GM21360 (cell line): ENCODE measurements at regions not wholly inside any gene's neighbourhood (a gene's known extent, or its start where the extent isn't known, plus 50 kb on each side); places are given as distances from the start of the nearest gene placed in this dataset.

Experiments used
- ATAC-seq: cut with Tn5 transposase; IDR thresholded peaks from one replicate; pipeline ENCODE4 v1.9.1; 2021; ENCODE audit warnings: mild to moderate bottlenecking, moderate library complexity; ENCODE audit not compliant: unreplicated experiment

DNA sequence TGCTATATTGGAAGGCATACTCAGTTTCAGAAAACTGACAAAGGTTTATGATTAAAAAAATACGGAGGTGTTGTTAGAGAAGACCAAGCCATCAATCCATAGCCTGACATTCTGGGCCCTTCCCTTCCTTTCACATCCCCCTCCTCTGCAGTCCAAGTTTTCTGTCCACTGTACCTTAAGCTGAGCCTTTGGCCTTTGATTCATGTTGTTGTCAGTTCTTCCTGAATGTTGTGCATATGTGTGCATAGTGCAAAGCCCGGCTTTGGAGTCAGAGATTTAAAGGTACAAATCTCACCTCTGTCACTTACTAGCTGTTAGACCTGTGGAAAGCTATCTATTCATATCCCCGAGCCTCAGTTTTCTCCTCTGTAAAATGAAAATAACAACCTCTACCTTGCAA lies 104.9 kb upstream of the AGBL1 start:
- no peak for ATAC-seq

DNA sequence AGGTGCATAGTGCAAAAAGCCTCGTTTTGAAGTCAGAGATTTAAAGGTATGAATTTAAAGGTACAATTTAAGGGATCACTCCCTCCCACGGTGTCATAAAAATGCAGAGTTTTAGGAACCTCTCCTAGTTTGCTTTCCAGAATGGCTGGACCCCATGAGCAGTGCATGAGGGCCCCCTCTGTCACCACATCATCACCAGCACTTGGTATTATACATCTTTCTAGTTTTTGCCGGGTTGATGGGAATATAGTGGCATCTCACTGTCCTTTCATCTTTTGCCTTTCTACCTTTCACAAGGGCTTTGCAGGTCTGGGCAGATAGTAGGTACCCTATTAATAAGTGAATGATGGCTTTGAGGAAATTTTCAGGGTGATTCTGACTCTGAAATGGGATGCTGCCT lies 103.6 kb upstream of the AGBL1 start:
- no peak for ATAC-seq

DNA sequence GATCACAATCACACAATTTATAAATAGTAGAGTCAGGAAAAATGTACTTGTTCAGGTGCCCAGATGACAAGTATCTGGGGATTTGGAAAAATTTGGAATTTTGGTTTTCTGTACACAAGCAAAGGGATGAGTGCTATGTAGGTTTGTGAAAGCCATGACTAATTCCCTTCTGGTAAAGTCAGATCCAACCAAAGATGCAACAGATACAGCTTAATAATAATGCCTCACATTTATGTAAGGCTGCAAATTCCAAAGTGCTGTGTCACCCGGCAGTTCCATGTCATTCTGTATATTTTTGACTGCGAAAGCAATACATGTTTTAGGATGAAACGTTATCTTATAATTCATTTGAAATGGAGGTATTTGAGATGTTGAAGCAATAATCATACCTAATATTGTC lies 102.7 kb upstream of the AGBL1 start:
- no peak for ATAC-seq

DNA sequence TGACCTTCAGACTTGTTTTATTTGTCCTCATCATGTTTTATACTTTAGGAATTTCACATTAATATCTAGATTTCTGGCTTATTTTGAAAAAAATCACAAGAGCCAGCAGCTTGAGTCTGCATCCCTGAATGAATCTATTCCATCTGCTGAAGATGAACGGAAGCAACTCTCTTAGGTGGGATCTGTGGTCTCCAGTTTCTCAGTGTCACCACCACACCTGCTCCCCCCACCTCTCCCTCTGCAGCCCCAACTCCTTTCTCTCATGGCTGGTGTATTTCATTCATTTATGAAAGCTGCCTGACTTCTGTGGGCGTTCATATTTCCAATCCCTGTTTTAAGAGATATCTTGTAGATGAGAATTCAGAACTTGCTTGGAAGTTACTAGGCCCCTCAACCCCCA lies 102.1 kb upstream of the AGBL1 start:
- ATAC-seq: no peak

DNA sequence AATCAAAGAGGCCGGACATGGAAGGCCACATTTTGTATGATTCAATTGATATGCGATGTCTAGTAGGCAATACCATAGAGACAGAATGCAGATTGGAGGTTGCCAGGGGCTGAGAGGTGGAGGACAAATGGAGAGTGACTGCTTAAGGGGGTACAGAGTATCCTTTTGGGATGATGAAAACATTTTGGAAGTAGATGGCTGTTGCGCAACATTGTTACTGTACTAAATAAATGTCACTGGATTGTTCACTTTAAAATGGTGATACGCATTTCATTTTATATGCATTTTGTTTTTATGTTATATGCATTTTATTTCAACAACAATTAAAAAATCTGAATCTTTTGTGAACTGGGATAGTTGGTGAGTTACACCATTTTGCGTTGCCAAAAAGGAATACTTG lies 99.7 kb upstream of the AGBL1 start:
- no peak for ATAC-seq

DNA sequence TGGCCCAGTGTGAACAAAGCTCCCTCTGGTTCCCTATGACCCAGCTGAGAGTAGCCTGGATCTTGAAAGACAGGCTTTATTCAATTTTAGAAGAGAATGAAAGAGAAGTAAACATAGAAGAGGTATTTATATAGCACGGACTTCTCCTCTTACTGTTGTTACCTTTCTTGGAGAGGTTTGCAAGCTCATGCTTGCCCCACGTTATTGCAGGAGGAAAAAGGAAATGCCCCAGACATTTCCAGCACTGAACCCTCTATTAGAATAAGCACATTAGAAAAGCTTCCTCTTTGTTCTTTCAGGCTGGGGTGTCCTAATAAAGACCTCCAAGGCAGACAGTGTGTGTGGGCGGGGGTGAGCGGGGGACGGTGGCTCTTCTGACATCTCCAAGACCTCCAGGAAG lies 98.7 kb upstream of the AGBL1 start:
- ATAC-seq: no peak

DNA sequence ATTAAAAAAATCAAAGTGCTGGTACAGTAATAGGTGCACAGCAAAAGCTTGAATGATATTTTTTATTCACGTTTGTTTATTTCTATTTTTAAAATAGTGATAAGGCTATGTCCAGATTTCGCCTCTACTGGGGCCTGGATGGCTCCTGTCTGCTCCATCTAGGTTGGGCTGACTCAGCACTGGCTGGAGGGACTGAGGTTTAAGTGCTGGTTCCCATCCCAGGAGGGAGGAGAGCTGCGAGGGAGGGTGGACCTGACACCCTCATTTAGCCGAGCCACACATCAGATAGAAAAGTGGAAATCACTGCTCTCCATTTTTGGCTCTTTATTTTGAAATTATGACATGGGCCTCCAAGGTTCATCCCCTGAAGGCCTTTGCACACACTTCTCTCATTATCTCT lies 95.4 kb upstream of the AGBL1 start:
- no peak for ATAC-seq

DNA sequence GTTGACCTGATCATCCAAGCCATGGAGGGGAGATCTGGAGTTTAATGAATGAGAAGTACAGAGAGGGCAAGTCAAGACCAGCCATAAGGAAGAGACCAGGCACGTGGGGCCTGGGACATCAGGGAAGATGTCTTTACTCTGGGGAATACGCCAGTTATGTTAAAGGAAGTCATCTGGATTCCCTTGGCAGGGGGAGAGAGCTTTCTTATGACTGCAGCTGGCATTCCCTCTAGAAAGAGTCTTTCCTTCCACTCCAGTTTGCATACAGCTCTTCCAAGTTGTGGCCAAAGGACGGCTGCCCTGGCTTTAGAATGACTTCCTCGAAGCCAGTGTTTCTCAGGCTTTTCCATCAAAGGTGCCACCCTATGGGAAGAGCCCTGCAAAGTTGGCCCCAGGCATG lies 93.6 kb upstream of the AGBL1 start:
- no peak for ATAC-seq

DNA sequence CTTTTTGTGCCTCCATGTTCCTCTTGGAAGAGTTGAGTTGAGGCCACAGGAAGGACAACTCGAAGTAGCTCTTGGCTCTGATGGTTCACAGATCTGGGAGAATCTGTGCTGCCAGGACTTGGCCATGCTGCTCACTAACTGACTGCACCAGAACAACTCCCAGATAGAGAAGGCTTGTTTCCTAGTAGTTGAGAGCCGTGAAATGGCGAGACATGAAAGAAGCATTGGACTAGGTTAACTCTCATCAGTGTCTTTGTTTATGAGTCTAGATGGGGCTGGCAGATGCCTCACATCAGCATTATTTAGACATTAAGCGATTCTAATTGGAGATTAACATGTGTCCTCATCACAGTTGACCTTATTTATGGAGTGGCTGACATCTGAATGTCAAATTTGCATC lies 92.9 kb upstream of the AGBL1 start:
- no peak for ATAC-seq

DNA sequence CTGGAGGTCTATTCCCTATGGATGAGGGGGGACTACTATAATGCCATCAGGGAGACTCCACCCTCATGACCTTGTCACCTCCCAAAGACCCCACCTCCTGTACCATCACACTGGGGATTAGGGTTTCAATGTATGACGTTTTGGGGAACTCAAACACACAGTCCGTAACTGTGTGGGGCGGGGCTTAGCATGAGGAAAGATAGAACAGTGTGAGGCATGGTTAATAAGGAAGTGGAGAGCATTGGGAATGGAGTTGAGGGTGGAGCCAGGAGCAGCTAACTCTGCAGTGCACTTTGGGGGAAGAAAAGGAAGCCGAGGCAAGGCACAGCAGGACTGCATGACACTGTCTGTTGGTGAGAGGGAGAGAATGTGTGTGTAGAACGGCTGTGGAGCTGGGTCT lies 90.9 kb upstream of the AGBL1 start:
- no peak for ATAC-seq

DNA sequence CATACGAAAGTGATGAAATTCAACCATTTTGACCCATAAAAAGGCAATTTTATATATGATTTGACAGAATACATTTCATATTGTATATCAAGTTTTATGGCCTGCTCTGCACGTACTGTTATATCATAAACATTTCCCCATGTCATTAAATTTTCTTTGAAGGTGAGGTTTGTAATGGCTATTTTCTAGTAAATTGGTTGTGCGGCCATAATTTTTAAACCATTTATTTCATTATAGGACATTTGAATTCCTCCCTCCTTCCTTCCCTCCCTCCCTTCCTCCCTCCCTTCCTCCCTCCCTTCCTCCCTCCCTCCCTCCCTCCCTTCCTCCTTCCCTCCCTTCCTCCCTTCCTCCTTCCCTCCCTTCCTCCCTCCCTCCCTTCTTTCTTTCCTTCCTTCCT lies 87.4 kb upstream of the AGBL1 start:
- ATAC-seq: no peak

DNA sequence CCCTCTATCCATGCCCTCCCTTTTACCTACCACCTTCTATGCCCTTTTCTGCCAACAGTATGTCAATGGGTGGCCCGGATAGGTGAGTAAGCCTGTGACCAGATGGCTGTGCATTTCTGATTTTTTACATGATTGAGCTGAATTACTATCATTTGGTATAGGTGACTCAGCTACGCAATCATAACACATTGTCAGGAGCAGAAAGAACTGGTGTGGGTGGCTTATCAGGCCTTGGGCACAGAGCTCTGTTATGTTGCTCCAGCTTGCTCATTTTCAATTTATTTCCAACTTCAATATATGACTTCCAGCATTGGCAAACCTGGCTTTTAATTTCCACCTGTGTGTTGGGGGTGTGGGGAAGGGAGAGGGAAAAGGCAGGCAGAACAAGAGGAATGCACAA lies 86.6 kb upstream of the AGBL1 start:
- ATAC-seq: no peak

DNA sequence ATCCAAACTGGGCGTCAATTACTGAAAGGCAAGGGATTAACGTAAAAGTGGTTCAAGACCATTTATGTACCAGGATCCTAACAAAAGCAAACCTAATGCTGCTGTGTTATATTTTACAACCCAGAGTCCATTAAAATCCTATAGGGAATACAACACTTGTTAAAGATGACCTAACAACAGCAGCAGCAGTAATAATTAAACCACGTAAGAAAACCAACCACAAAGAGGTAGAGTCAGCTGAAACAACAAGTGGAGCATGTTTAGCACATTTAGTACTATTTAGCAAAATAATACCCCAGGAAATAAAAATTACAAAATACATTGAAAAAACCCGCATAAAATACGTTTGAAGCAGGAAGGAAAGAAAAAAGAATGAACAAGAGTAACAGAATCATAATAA lies 82.1 kb upstream of the AGBL1 start:
- ATAC-seq: no peak

DNA sequence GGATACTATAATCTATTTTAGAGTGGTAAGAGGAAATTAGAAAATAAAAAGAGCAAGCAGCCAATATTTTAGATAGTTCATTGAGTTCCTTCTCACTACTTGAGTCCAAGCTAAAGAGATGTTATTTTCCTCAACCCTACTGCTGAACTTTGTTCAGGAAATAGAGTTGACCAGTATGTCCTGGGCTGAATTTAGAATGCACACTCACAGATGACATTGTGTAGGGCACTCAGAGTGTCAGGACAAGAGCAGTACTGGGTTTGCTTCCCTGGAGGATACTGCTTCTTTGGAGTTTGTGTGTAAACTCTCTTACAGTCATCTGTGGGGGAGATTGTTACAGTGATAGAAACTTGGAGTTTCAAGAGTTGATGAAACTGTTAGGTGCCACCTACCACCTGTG lies 80.0 kb upstream of the AGBL1 start:
- ATAC-seq: no peak

DNA sequence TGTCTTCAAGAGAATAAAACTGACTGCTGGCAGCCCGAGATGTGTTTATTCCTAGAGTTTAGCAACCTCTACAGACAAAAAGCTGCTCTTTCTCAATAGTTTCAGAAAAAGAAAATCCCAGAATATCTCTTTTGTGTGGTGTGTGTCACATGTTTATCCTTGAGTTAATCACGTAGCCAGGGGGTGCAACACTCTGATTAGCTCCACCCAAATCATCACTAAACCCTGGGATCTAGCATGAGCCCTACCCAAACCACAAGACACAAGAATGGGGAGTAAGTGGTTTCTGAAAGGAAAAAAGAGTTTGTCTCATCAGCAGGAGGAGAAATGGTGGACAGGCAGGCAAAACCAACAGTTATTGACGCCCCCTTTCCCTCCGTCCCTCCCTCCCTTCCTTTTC lies 78.5 kb upstream of the AGBL1 start:
- no peak for ATAC-seq

DNA sequence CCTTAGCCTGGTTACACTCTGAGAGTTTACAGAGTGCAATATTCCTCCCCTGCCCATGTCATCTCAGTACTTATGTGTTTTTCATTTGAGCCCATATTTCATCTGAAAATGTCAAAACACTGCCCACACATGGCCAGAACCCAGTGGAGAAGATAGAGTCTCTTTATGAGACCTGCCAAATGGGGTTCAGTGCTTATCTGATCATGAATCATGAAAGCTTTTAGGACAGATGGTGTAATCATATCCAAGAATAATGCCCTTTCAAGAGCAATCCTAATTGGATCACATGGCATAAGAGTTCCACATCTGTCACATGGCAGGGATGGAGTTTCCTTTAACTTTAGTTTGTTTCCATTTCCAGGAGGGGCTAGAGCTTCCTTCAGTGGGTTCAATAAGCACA lies 77.2 kb upstream of the AGBL1 start:
- ATAC-seq: no peak

DNA sequence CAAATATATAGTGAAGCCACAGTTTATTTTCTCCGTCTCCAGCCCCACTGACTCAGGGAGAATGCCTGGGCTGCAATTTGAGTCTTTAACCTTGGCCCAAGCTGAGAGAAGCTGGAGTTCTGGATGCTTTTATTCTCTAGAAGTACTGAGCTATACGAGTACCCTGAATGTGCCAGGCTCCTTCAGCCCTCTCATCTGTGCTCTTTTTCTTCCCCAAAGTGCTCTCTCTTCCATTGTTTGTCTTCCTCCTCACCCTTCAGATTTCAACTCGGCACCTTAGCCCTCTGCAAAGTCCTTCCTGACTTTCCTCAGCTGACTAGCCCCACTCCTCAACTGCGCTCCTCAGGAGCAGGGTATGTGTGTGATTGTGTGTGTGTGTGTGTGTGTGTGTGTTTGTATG lies 75.6 kb upstream of the AGBL1 start:
- ATAC-seq: no peak

DNA sequence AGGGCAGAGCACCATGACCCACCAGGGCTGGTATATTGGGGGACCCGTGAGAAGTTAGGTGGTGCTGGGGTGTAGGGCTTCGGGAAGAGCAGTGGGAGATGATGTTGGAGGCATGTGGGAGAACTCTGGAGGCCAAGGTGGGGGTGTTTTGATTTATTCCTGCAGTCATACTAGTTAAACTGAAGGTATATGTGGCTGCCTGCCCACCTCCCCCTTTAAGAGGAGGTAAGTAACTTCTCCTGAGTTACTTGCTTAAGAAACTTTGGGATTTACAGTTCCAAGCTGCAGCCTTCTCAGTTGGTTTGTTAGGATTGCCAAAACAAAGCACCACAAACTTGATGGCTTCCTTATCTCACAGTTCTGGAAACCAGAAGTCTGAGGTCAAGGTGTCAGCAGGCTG lies 73.1 kb upstream of the AGBL1 start:
- ATAC-seq: no peak

DNA sequence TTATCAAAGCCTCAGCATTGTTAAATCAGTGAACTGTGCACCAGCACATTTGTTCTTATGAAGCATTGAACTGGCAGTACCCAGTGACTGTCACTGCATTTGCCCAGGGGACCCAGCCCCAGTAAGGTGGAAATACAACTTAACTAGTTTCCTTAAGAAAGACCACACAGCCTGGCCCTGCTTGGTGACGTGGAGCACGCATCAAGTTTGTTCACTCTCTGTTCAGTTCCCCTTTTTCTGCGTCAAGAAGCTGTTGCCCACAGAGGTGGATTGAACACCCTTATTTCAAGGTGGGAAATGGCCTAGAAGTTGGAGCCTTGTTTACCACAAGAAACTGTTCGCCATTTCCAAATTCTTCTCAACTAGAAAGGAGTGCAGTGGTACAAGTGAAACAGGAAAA lies 69.9 kb upstream of the AGBL1 start:
- no peak for ATAC-seq

DNA sequence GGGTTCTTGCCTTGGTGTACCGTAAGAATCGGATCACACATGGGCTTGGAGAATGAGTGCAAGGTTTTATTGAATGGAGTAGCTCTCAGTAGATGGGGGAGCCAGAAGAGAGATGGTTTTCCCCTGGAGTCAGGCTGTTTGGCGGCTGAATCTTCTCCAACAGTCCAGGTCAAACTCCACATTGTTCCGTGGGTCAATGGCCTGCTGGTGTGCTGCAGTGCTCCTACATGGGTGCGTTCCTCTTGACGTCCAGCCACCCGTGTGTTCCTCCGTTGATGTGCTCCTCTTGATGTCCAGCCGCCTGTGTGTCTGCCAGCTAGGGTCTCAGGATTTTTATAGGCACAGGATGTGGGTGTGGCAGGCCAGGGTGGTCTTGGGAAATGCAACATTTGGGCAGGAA lies 69.3 kb upstream of the AGBL1 start:
- no peak for ATAC-seq

DNA sequence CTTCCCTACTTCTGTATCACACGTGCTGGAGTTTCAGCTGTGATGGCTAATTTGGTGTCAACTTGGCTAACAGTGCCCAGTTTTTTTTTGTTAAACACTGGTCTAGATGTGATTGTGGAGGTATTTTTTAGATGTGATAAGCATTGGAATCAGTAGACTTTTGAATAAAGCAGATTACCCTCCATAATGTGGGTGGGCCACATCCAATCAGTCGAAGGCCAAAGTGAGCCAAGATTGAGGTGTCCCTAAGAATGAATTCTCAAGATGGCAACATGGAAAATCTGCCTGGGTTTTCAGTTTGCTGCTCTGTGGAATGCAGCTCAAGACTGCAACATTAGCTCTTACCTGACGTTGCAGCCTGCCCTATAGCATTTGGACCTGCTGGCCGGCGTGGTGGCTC lies 68.8 kb upstream of the AGBL1 start:
- ATAC-seq: no peak

DNA sequence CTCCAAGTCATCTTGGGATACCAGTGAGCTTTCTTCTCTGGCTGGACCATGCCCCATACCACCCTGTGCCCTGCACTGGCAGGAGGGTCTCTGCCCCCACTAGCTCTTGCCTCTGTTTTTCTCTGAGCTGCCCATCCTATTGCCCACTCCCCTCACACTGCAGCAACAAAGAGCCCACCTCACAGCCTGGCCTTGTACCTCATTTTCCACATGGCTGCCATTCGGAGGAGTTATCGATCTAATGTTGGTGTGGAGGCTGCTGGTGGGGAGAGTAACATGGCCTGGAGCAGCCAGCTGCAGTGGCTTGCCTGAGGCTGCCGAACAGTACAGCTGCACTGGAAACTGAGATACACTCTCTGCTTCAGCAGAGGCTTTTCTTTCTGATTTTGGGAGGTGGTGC lies 65.7 kb upstream of the AGBL1 start:
- no peak for ATAC-seq

DNA sequence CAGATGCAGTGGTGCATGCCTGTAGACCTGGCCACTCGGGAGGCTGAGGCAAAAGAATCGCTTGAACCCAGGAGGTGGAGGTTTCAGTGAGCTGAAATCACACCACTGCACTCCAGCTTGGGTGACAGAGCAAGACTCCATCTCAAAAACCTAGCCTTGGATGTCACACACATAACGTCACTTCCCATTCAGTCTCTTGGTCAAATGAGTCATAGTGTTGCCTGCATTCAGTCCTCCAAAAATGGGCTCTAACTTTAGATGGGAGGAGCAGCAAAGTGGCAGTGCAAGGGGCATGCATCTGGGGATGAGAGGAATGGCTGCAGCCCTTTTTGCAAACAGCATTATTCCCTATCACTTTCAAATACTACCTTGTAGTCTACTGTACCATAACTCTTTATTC lies 62.9 kb upstream of the AGBL1 start:
- ATAC-seq: no peak

DNA sequence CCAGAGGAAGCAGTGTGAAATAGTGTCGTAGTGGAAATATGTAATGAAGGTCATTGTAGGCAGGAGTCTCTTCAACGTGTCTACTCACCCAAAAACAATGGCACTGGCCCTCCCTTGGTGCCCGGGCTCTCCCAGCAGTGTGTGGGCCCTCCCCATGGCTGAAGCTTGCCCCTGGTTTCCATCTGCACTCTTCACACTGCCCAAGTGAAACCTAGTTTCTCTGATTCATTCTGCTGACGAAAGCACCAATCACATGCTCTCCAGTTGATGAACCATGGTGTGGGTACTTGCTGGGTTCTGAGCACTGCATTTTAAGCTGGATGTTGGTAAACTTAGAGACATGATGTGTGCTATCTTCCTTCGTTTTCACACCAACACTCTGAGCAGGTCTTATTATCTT lies 61.0 kb upstream of the AGBL1 start:
- no peak for ATAC-seq
